IMR-90 (cell line): ENCODE measurements at regions not wholly inside any gene's neighbourhood (a gene's known extent, or its start where the extent isn't known, plus 50 kb on each side); places are given as distances from the start of the nearest gene placed in this dataset.

ENCODE experiments used
- ATAC-seq: fragments of 200-7000 bp; cut with Tn5 transposase; 2 replicates; pipeline ENCODE4 v1.9.1; 2020; ENCODE audit warnings: low read depth, mild to moderate bottlenecking, moderate library complexity
- BruUV-seq: library from RNA; stranded (reverse); fragments of 400-500 nt; replicated peaks from 2 replicates; lab custom pipeline; 2021; lab: Mats Ljungman, UMichigan
- CTCF ChIA-PET: fragments of 300-600 bp; formaldehyde crosslinking; extraction: SDS; loops from one replicate; lab custom pipeline; 2021; ENCODE audit warnings: antibody characterized with exemption; lab: Yijun Ruan, JAX
- POLR2A ChIA-PET: fragments of 300-600 bp; sonication (Branson Sonifier 250); formaldehyde crosslinking; loops from one replicate; lab custom pipeline; 2022; ENCODE audit warnings: antibody characterized with exemption; ENCODE audit not compliant: unreplicated experiment; lab: Charles Lee
- DNase-seq: peaks from one replicate; pipeline ENCODE4 v3.0.0; 2013
- H2AFZ ChIP-seq: replicated peaks from 2 replicates; pipeline ENCODE3; 2013; ENCODE audit warnings: low read length, mild to moderate bottlenecking; ENCODE audit not compliant: poor library complexity
- H2AK5ac ChIP-seq: 2 replicates; pipeline ENCODE4 v1.6.1; 2013; ENCODE audit warnings: low read depth, low read length, inconsistent platforms
- H2AK9ac ChIP-seq: replicated peaks from 2 replicates; pipeline ENCODE3; 2013; ENCODE audit warnings: mild to moderate bottlenecking, low read depth, low read length, moderate library complexity; ENCODE audit not compliant: poor library complexity
- H2BK120ac ChIP-seq: 2 replicates; pipeline ENCODE4 v1.6.1; 2013; ENCODE audit warnings: low read depth, low read length, inconsistent platforms
- H2BK15ac ChIP-seq: 3 replicates; pipeline ENCODE4 v1.6.1; 2013; ENCODE audit warnings: low read depth, low read length, inconsistent platforms
- H2BK20ac ChIP-seq: 2 replicates; pipeline ENCODE4 v1.6.1; 2013; ENCODE audit warnings: low read depth, mild to moderate bottlenecking, inconsistent platforms, low read length, moderate library complexity
- H2BK5ac ChIP-seq: 2 replicates; pipeline ENCODE4 v1.6.1; 2013; ENCODE audit warnings: mild to moderate bottlenecking, low read depth, low read length, inconsistent platforms; ENCODE audit not compliant: poor library complexity, severe bottlenecking
- H3K14ac ChIP-seq: replicated peaks from 2 replicates; pipeline ENCODE4 v1.6.1; 2013; ENCODE audit warnings: low read depth, low read length, inconsistent platforms
- H3K18ac ChIP-seq: 2 replicates; pipeline ENCODE4 v1.6.1; 2013; ENCODE audit warnings: low read depth, low read length, control low read depth
- H3K23ac ChIP-seq: 2 replicates; pipeline ENCODE4 v1.6.1; 2013; ENCODE audit warnings: low read depth, low read length, inconsistent platforms
- H3K27ac ChIP-seq: 2 replicates; pipeline ENCODE4 v1.5.1; 2013; ENCODE audit warnings: mild to moderate bottlenecking, control low read depth, low read length; ENCODE audit not compliant: insufficient read depth
- H3K27me3 ChIP-seq: 2 replicates; pipeline ENCODE4 v1.6.1; 2013; ENCODE audit warnings: low read length; ENCODE audit not compliant: control insufficient read depth, insufficient read depth
- H3K36me3 ChIP-seq: 2 replicates; pipeline ENCODE4 v1.6.1; 2013; ENCODE audit warnings: low read length, mixed read lengths; ENCODE audit not compliant: control insufficient read depth, insufficient read depth
- H3K4ac ChIP-seq: 2 replicates; pipeline ENCODE4 v1.6.1; 2013; ENCODE audit warnings: low read depth, low read length, inconsistent platforms
- H3K4me1 ChIP-seq: 2 replicates; pipeline ENCODE4 v1.6.1; 2013; ENCODE audit warnings: low read length, mixed read lengths; ENCODE audit not compliant: control insufficient read depth, insufficient read depth
- H3K4me2 ChIP-seq: 2 replicates; pipeline ENCODE4 v1.6.1; 2013; ENCODE audit warnings: low read depth, mild to moderate bottlenecking, control low read depth, low read length, moderate library complexity
- H3K4me3 ChIP-seq: 2 replicates; pipeline ENCODE4 v1.5.1; 2013; ENCODE audit warnings: low read depth, mild to moderate bottlenecking, control low read depth, low read length, moderate library complexity; ENCODE audit not compliant: insufficient read depth
- H3K56ac ChIP-seq: 2 replicates; pipeline ENCODE4 v1.6.1; 2013; ENCODE audit warnings: low read length, inconsistent platforms; ENCODE audit not compliant: insufficient read depth; ENCODE audit errors: extremely low read depth
- H3K79me1 ChIP-seq, 2 experiments: 2 replicates each; pipeline ENCODE4 v1.6.1; 2013; ENCODE audit warnings: low read length in 2 of 2, inconsistent platforms in 1 of 2, low read depth in 1 of 2
- H3K9ac ChIP-seq: 2 replicates; pipeline ENCODE4 v1.6.1; 2013; ENCODE audit warnings: low read depth, low read length, control low read depth
- H3K9me1 ChIP-seq: 2 replicates; pipeline ENCODE4 v1.6.1; 2013; ENCODE audit warnings: low read length, inconsistent platforms; ENCODE audit not compliant: insufficient read depth
- H3K9me3 ChIP-seq: 2 replicates; pipeline ENCODE4 v1.6.1; 2013; ENCODE audit warnings: low read length; ENCODE audit not compliant: control insufficient read depth, insufficient read depth
- H4K20me1 ChIP-seq: 2 replicates; pipeline ENCODE4 v1.6.1; 2013; ENCODE audit warnings: low read length, inconsistent platforms; ENCODE audit not compliant: insufficient read depth
- H4K5ac ChIP-seq: 2 replicates; pipeline ENCODE4 v1.6.1; 2013; ENCODE audit warnings: mild to moderate bottlenecking, low read depth, low read length, control low read depth
- H4K8ac ChIP-seq, 2 experiments: 2 replicates each; pipeline ENCODE4 v1.6.1; 2013; ENCODE audit warnings: low read depth in 2 of 2, low read length in 2 of 2, control low read depth in 1 of 2, inconsistent platforms in 1 of 2
- H4K91ac ChIP-seq: 2 replicates; pipeline ENCODE4 v1.6.1; 2013; ENCODE audit warnings: low read depth, low read length, inconsistent platforms; ENCODE audit not compliant: insufficient read depth
- CTCF ChIP-seq: conservative IDR thresholded peaks from 2 replicates; pipeline ENCODE4 v1.5.1; 2012; ENCODE audit warnings: mild to moderate bottlenecking, low read depth, low read length, improper control_type of control experiment
- MAFK ChIP-seq: IDR thresholded peaks from 2 replicates; pipeline ENCODE4 v1.6.1; 2012; ENCODE audit warnings: low read depth, low read length, improper control_type of control experiment
- MXI1 ChIP-seq: IDR thresholded peaks from 2 replicates; pipeline ENCODE4 v1.6.1; 2012; ENCODE audit warnings: low read depth, mild to moderate bottlenecking, low read length, moderate library complexity, borderline replicate concordance
- NFE2L2 ChIP-seq: fragments of 150-350 bp; IDR thresholded peaks from 2 replicates; pipeline ENCODE4 v1.6.1; 2016; ENCODE audit warnings: low read depth, mild to moderate bottlenecking, low read length
- POLR2A ChIP-seq: IDR thresholded peaks from 2 replicates; pipeline ENCODE4 v1.6.1; 2012; ENCODE audit warnings: mild to moderate bottlenecking, low read depth, low read length
- RFX5 ChIP-seq: IDR thresholded peaks from 2 replicates; pipeline ENCODE4 v1.8.0; 2012; ENCODE audit warnings: low read depth, mild to moderate bottlenecking, low read length, moderate library complexity
- WGBS, 2 experiments: methylation state at CpG; one replicate each; pipeline versions ENCODE4 v1.1.5 to v1.1.7; 2013; ENCODE audit warnings: missing lambda C conversion rate in 2 of 2; ENCODE audit not compliant: insufficient read length in 1 of 2; ENCODE audit errors: extremely low coverage in 2 of 2; 5-methylcytosine and 5-hydroxymethylcytosine counted together
- dilution Hi-C: fragments of 300-500 bp; cut with HindIII; formaldehyde crosslinking; loops from one replicate; pipeline ENCODE4 v1.14.3; 2018; ENCODE audit warnings: low sequenced_read_pairs; ENCODE audit not compliant: unreplicated experiment
- in situ Hi-C: fragments of 300-500 bp; cut with MboI; formaldehyde crosslinking; loops from 3 replicates; pipeline ENCODE4 v1.14.3; 2019; ENCODE audit warnings: low sequenced_read_pairs, inconsistent platforms, mixed read lengths
- intact Hi-C: fragments of 100-400 bp; cut with micrococcal nuclease; formaldehyde crosslinking; loops from 2 replicates; pipeline ENCODE4 v1.10.0; 2022
- TF ChIP-seq, protein P1 (sequence below): fragments of 150-350 bp; IDR thresholded peaks from 2 replicates; pipeline ENCODE4 v1.6.1; 2017; ENCODE audit warnings: mild to moderate bottlenecking, antibody characterized with exemption, low read length, low read depth
- TF ChIP-seq, protein P2 (sequence below): fragments of 150-350 bp; IDR thresholded peaks from 2 replicates; pipeline ENCODE4 v1.6.1; 2016; ENCODE audit warnings: low read depth, mild to moderate bottlenecking, low read length, moderate library complexity, borderline replicate concordance

DNA sequence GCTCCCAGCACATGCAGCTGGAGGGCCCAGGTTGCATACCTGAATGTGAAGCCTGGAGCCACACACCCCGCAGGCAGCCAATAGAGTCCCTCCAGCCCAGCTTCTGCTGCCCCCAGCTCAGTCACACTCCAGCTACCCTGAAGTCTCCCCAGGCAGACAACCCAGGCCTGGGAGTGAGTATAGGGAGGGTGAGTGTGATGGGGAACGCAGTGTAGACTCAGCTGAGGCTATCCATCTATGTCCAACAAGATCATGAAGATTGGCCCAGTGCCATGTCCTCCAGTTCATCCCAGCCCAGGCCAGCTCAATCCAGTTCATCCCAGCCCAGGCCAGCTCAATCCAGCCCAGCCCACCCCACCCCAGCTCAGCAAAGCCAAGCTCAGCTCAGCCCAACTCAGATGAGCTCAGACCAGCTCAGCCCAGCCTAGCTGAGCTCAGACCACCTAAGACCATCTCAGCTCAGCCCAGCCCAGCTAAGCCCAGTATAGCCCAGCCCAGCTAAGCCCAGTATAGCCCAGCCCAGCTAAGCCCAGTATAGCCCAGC, 330.4 kb downstream of the TMEM121 start:
- Histone ChIP-seq H3K27me3 (no peaks in the 10 kb centered on the region), H3K23ac (no peak overlapping the region), H3K36me3 (no peaks in the 10 kb centered on the region), H4K20me1 (no peaks in the 10 kb centered on the region), H3K4me3 (no peak overlapping the region), H4K8ac (no peak overlapping the region), H4K91ac (no peak overlapping the region), H3K4me1 (no peaks in the 10 kb centered on the region), H3K18ac (no peak overlapping the region), H2BK20ac (no peak overlapping the region), H2BK15ac (no peak overlapping the region), H3K79me1 (no peaks in the 10 kb centered on the region), H3K9me3 (peaks cover 80% of the 10 kb centered on the region), H2BK5ac (no peak overlapping the region), H3K14ac (no peak overlapping the region), H3K4me2 (no peak overlapping the region), H2AK5ac (no peak overlapping the region), H2AK9ac (no peak overlapping the region), H2BK120ac (no peak overlapping the region), H3K9me1 (no peaks in the 10 kb centered on the region), H3K27ac (no peak overlapping the region), H2AFZ (no peak overlapping the region), H3K56ac (no peak overlapping the region), H3K4ac (no peak overlapping the region), H3K9ac (no peak overlapping the region), H4K5ac (no peak overlapping the region)
- dilution Hi-C loops = no loop called here
- BruUV-seq = no TSS peak
- in situ Hi-C loops = no loop called here
- ChIA-PET CTCF (no interaction called here), POLR2A (no interaction called here)
- WGBS, 2 experiments = no CpG with 5 or more reads among the region's 2 CpGs
- intact Hi-C loops = no loop called here
- DNase-seq (no peak), ATAC-seq (no peak)
- TF ChIP-seq, protein P1, sequence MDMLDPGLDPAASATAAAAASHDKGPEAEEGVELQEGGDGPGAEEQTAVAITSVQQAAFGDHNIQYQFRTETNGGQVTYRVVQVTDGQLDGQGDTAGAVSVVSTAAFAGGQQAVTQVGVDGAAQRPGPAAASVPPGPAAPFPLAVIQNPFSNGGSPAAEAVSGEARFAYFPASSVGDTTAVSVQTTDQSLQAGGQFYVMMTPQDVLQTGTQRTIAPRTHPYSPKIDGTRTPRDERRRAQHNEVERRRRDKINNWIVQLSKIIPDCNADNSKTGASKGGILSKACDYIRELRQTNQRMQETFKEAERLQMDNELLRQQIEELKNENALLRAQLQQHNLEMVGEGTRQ = no peak
- TF ChIP-seq MXI1 (no peak), NFE2L2 (no peak), CTCF (no peak), MAFK (no peak), POLR2A (no peak), RFX5 (no peak)
- TF ChIP-seq, protein P2, sequence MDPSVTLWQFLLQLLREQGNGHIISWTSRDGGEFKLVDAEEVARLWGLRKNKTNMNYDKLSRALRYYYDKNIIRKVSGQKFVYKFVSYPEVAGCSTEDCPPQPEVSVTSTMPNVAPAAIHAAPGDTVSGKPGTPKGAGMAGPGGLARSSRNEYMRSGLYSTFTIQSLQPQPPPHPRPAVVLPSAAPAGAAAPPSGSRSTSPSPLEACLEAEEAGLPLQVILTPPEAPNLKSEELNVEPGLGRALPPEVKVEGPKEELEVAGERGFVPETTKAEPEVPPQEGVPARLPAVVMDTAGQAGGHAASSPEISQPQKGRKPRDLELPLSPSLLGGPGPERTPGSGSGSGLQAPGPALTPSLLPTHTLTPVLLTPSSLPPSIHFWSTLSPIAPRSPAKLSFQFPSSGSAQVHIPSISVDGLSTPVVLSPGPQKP = no peak
